ENCODE measurements at regions not wholly inside any gene's neighbourhood (a gene's known extent, or its start where the extent isn't known, plus 50 kb on each side); places are given as distances from the start of the nearest gene placed in this dataset.

DNA sequence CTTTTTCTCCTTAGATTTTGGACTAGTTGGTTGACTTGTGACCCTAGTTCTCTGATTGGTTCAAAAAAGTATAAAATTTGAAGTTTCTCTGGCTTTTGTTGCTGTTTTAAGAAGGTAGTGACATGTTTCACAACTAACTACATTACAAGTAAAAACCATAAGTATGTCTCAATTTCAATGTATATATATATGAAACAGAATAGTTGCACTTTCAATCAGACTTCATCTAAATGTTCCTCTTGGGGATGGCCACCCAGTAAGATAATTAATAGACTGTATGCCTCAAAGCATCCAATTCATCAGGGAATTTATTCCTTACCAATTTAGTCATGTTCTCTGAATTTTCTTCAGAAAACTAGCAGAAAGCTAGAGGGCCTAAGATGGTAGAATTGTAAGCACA lies 259.7 kb downstream of the RPRM start:
- TF ChIP-seq POLR2A (IDR thresholded peaks at IDR 0.05; ENCODE audit: low read depth, low read length): no peak
- no peak for TF ChIP-seq POLR2AphosphoS5 (IDR thresholded peaks at IDR 0.05; ENCODE audit: low read depth, low read length)
- no peak for TF ChIP-seq TAF1 (IDR thresholded peaks at IDR 0.05; ENCODE audit: low read depth, low read length)
- TF ChIP-seq SPI1 (IDR thresholded peaks at IDR 0.05; ENCODE audit: low read depth, low read length): no peak
